HT1080 (cell line): ENCODE measurements at regions not wholly inside any gene's neighbourhood (a gene's known extent, or its start where the extent isn't known, plus 50 kb on each side); places are given as distances from the start of the nearest gene placed in this dataset.
"Not testable (repeated sequence)": the region's sequence is repeated elsewhere in the genome, so short reads cannot be mapped to it uniquely, and the experiment has no call there.

Source experiments
- DNase-seq: peaks from one replicate; pipeline ENCODE4 v3.0.0-alpha.2; 2015; ENCODE audit warnings: low read depth

DNA sequence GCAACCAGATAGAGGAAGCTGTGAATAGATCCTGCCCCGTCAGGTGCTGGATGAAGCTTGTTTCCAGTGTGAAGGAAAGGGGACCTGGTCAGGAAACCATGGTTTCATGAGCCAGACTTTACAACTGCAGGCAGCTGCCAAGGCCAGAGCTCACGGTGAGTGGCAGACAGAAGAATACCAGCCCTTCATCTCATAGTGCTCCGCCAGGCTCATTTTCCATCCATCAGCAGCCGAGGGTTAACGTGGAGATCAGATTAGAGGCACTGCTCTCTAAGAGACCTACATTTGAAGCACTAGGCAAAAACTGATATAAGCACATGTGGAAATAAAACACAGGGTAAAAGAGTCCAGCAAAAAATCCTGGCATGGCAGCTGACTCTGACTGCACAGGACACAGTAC is 172.4 kb downstream of the CD24 start:
- no peak for DNase-seq

DNA sequence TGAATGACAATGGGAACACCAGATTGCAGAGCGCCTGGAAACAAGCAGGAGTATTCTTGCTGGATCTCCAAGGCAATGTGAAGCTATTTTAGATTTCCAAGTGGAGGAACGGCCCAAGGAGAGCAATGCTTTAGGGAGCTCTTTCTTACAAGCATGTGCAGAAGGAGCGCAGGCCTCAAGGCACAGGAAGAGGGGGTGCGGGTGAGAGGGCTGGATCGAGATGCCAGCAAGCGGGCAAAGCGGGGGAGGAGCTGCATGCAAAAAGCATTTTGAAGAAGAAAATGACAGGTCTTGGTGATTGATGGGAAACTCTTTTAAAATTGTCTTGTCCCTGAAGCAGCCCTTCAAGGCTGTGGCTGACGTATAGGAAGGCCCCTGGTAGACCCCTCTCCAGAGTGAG is 171.9 kb downstream of the QRSL1 start:
- DNase-seq: no peak

DNA sequence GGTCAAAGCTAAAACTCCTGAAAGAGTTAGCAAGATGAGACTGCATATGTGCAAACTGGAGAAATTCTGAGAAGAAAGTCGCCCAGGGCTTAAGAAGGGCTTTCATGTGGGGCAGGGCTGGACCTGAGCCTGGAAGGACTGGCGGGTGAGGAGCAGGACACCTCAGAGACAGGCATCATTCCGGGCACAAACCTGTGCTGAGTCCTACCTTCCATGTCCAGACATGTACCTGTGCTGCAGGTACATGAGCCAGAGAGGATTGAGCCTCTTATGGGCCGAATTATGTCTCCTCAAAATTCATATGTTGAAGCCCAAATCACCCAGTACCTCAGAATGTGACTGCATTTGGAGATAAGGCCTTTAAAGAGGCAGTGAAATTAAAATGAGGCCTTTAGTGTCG is 171.0 kb downstream of the QRSL1 start:
- DNase-seq: no peak

- DNase-seq: peak; percentile 72
Measured at GRCh38 chr6:106799031-106799894, 169.9 kb downstream of the QRSL1 start.

GRCh38 chr6:106797186-106797585 is 167.8 kb downstream of the QRSL1 start:
- no peak for DNase-seq

DNA sequence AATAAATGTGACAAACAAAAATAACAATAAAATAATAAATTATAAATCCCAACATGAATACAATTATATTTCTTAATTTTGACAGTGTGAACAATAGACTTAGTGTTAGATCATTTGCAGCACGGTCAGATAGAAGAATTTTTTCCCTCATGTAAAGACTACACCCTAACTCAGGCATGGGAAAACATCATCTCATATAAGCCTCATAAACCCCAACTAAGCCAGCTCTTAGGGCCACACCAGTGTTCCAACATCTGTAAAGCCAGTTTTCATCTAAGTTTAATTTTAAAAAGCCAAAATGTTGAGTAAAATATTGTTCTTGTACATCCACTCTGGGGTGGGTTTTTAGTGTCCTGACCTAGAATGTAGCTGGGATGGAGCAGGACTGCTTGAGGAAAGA is 167.4 kb downstream of the QRSL1 start:
- no peak for DNase-seq

DNA sequence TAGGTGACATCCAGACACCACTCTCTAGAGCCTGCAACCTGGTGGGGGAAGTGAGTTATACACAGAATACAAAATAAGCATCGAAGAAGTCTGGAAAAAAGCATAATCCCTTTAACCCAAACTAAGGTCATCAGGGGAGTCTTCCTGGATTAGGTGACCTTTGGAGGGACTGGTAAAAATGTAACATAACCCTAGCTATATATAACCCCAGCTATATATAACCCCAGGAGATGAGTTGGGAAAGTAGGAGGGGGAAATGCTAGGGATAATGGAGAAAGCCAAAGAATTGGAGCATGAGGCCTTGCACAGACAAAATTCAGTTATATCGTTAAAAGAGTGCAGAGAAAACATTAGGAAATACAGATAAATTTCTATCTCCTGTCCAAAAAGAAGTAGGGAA is 164.8 kb downstream of the QRSL1 start:
- no peak for DNase-seq

DNA sequence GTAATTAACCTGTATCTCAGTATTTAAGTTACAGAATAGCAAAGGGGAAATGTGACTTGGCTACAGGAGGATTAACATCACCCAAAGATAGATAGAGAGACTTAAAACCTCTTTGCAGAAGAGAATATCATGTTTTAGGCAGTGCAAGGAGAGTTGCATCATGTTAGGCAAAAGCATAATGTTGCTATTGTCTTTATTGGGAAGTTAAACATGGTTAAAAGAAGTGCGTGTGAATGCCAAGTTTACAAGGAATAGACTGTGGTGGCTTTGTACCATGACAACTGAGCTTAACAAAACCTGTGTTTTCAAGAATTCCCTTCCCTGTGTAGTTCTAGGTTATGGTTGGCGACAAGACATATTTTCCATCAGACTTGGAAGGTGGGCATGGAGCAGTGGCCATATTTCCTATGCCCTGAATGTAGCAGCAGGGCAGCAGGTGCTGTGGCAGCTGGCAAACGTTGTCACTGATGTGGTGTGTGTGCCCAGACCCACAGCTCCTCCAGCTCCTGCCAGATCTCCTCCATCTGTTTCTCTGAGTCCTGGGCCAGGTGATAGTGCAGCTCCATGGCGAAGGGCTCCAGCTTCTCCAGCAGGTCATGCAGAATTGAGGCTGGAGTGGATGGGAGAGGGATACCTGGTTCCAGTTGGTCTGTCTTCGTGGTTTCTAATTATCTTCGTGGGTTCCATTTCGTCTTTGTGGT is 163.3 kb downstream of the QRSL1 start:
- DNase-seq: no peak

GRCh38 chr6:106790935-106791334 is 161.6 kb downstream of the QRSL1 start:
- DNase-seq: no peak

DNA sequence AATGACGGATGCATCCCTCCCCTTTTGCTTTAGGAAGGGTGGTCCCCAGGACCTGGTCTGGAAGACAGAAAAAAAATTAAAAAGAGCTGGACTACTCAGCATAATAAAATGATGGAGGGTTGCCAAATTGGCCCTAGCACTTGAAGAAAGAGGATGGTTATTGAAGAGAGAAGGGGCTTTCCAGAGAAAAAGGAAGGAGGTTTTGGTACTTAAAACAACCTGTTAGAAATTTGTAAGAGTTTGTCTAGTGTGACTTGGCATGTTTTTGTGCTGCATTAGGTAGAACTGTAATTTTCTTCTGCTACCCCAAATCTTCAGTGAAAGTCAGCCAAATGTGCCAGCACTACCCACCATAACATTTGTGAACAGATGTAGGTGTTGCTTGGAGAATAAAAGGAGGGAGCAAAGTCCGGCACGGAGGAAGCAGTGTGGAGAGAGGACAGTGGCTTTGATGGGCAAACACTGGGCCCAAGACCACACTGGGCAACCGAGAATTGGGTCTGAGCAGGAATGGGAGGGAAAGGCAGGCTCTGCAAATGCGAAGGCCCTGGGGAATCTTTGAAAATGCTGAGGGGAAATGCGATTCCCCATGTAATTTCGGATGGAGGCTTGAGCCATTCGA is 160.9 kb downstream of the QRSL1 start:
- DNase-seq: no peak

DNA sequence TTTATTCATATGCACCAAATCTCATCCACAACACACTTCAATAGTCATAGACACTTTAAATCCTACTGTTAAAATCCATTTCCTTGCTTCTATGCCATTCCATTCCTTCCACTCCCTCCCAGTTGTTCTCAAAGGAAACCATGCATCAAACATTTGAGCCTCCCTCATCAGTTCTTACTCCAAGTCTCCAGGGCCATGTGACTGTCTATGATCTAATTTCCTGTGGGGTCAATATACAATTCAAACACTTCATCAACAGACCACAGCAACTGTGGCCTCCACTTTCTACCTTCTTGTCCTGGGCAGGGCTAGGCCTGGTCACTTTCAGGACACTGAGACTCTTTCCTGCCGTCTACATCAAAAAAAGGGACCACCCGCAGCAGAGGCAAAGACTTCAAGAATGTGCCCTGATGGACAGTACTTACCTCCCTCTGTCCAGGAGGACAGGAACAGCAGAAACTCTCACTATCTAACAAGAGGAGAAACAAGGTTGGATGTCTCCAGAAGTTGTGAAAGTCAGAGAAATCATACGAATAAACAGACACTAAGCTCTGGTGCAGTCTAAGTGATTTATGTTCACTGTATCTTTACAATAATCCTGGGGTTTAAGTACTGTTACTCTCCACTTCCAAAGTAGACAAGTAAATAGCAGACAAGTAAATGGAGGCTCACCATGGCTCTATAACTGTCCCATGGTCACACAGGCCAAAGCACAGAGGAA is 160.2 kb downstream of the QRSL1 start:
- peak; percentile 65 for DNase-seq

DNA sequence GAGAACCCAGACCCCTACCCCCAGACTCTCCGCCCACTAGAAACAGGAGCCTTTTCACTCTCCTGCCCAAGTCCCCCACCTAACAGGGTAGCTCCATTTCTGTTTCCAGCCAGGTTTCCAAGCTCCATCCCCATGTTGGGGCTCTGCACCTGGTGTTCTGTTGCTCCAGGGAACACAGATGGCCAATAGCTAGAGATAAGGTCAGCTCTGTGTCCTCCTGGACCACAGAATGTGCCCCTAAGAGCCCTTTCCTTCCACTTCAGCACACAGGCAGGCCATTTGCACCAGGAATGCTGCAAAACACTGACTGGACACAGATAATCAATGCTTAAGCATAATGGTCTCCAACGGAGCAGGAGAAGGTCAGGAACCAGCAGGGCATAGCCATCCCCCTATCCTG is 159.4 kb downstream of the QRSL1 start:
- DNase-seq: no peak

DNA sequence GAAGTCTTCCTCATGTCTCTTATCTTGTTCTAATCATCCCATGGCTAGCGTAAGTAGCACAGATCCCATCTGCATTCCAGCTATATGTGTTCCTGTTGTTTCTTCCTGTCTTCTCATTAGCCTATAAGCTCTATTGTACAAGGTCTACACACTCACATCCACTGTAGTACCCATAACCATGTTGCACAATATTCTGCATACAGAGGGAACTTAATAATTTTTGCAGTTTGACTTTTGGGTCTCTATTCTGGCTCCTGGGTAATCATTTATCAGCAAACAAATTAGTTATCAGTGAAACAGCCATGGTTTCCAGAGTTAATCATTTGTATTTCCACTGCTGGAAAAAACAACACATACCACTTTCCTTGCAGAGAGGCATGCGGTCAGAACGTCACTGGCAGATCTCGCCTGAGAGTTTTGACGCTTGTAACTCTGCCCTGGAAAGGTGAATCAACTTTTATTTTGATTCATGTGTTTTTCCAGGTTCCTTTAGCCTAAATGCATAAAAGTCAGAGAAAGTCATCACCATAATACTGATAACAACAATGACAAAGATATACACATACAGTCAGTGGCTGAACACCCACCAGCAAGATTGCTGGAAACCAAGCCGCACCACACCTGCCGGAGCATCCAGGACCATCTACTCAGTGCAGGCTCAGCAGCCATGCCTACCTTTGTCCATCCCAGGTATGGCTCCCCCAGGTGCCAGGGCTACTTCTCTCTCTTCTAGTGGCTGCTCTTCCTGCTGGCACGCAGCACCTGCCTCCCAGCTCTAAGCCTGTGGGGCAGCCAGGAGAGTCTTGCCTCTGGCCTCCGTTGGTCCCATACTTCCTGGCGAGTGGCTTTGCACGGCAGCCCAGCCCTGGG is 158.2 kb downstream of the QRSL1 start:
- DNase-seq: no peak

DNA sequence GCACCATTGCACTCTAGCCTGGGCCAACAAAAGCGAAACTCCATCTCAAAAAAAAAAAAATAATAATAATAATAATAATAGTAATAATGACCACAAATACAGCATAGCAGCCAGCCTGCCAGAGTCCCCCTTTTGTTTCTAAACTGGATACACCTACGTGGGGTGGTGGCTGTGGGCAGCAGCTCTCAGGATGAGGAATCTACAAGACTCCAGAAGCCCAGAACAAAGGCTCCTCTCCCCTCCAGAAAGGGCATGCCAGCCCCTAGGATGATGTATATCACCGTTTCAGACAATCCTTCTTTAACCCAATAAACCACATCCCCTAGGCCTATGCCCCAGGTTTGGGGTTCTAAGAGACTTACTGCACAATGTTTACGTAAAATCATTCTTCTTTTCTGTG is 155.9 kb downstream of the QRSL1 start:
- DNase-seq: no peak

- peak; percentile 80 for DNase-seq
Measured at GRCh38 chr6:106783640-106784566, 154.5 kb downstream of the QRSL1 start.

DNA sequence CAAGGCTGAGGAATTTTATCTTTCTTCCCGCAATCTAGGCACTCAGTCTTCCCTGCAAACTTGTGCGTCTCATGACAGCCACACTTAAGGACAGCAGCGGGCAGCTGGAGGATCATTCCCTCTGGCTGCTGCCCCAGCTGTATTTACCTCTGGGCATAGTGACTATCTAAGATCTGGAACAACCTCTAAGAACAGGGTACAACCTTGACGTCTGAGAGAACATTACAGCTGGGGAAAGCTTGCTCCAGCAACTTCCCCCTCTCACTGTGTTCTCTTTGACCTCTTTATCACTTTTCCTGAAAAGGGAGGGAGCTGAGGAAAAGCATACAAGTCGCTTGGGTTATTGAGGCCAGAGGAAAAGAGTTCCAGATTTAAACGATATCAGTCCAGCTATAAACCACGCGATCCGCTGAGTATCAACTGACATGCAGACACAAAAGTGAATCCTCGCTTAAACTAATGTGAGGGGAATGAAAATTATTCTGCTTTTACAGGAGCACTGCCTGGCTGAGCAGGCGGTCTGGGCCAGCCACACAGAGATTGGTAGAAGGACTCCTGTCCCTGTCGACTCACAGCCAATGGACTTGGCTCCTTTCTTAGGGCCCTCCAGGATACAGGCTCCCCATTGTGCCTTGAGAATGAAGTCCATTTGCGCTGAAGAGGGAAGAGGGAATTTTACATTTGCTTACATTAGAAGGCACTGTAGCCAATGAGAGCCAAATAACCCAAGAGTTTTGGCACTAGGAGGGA is 153.3 kb downstream of the QRSL1 start:
- DNase-seq: no peak

GRCh38 chr6:106779552-106779951 is 150.2 kb downstream of the QRSL1 start:
- DNase-seq: not testable (repeated sequence)

DNA sequence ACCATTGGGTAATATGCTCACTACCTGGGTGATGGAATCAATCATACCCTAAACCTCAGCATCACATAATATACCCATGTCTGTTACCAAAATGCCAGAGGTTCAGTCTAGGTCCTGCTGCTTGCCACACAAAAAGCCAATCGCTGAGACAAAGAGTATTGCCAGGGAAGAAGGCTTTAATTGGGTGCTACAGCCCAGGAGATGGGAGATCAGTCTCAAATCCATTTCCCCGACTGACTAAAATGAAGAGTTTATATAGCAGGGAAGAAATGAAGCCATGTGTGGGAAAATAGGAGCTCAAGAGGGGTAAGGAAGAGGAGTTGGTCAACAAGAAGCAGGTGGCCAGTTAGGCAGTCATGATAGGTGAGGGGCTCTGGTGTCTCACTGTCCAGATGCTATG is 149.6 kb downstream of the QRSL1 start:
- DNase-seq: no peak
